SU-DHL-6 (cell line): ENCODE measurements at regions not wholly inside any gene's neighbourhood (a gene's known extent, or its start where the extent isn't known, plus 50 kb on each side); places are given as distances from the start of the nearest gene placed in this dataset.

Source experiments
- H2AFZ ChIP-seq: fragments of 200-600 bp; sonication (generic); 2 replicates; pipeline ENCODE4 v1.6.1; 2014; ENCODE audit warnings: low read depth, mild to moderate bottlenecking, moderate library complexity, mixed read lengths, antibody characterized with exemption, low read length; ENCODE audit not compliant: severe bottlenecking
- H3F3A ChIP-seq: fragments of 200-600 bp; shearing (Covaris generic); 2 replicates; pipeline ENCODE4 v1.6.0; 2016; ENCODE audit warnings: antibody characterized with exemption, mild to moderate bottlenecking; ENCODE audit not compliant: insufficient read depth
- H3K27ac ChIP-seq: fragments of 200-600 bp; sonication (generic); 2 replicates; pipeline ENCODE4 v1.5.1; 2016; ENCODE audit warnings: low read depth, mild to moderate bottlenecking, low read length, moderate library complexity, mixed read lengths
- H3K27me3 ChIP-seq: fragments of 200-600 bp; sonication (generic), shearing (Covaris generic); 2 replicates; pipeline ENCODE4 v1.6.0; 2014; ENCODE audit warnings: mild to moderate bottlenecking, low read length
- H3K36me3 ChIP-seq: fragments of 200-600 bp; sonication (generic); 2 replicates; pipeline ENCODE4 v1.6.1; 2014; ENCODE audit warnings: mild to moderate bottlenecking, low read length, mixed read lengths
- H3K4me2 ChIP-seq: fragments of 300-600, 200-600 bp; shearing (Covaris generic), sonication (generic); 2 replicates; pipeline ENCODE4 v1.6.0; 2014; ENCODE audit warnings: low read length, low read depth, mild to moderate bottlenecking; ENCODE audit not compliant: poor library complexity, severe bottlenecking
- H3K4me3 ChIP-seq: fragments of 200-600 bp; sonication (generic); 2 replicates; pipeline ENCODE4 v1.5.1; 2014; ENCODE audit warnings: antibody characterized with exemption, low read length, mild to moderate bottlenecking, mixed read lengths; ENCODE audit not compliant: insufficient read depth, poor library complexity, severe bottlenecking
- H3K79me2 ChIP-seq: fragments of 200-600 bp; sonication (generic); 2 replicates; pipeline ENCODE4 v1.6.1; 2014; ENCODE audit warnings: mild to moderate bottlenecking, low read length, moderate library complexity; ENCODE audit not compliant: insufficient read depth
- H3K9ac ChIP-seq: fragments of 200-600 bp; sonication (generic); 2 replicates; pipeline ENCODE4 v1.7.0; 2014; ENCODE audit warnings: mild to moderate bottlenecking, low read length
- H3K9me2 ChIP-seq: fragments of 200-600 bp; sonication (generic); replicated peaks from 2 replicates; pipeline ENCODE4 v1.6.1; 2014; ENCODE audit warnings: low read length; ENCODE audit not compliant: insufficient read depth
- H3K9me3 ChIP-seq: fragments of 200-600 bp; sonication (generic); 2 replicates; pipeline ENCODE4 v1.6.1; 2014; ENCODE audit warnings: low read length, mixed read lengths; ENCODE audit not compliant: insufficient read depth
- H4K20me1 ChIP-seq: fragments of 200-600 bp; sonication (generic); 2 replicates; pipeline ENCODE4 v1.6.1; 2014; ENCODE audit warnings: low read depth, mild to moderate bottlenecking, antibody characterized with exemption, low read length, moderate library complexity, mixed read lengths
- CTCF ChIP-seq: fragments of 200-600 bp; sonication (generic); IDR thresholded peaks from one replicate; pipeline ENCODE4 v1.5.1; 2017; ENCODE audit warnings: antibody characterized with exemption, mild to moderate bottlenecking, low read length, moderate library complexity; ENCODE audit not compliant: insufficient read depth, poor library complexity, severe bottlenecking
- EZH2phosphoT487 ChIP-seq: fragments of 200-600 bp; sonication (generic), shearing (Covaris generic); conservative IDR thresholded peaks from 2 replicates; pipeline ENCODE4 v1.6.1; 2018; ENCODE audit warnings: mild to moderate bottlenecking, antibody characterized with exemption, low read length, moderate library complexity, mixed read lengths

GRCh38 chr13:106306748-106307277, 228.6 kb downstream of the EFNB2 start:
- no peaks in the 10 kb centered on the region for H3K27me3 ChIP-seq
- no peaks in the 10 kb centered on the region for H3K36me3 ChIP-seq
- H3K9ac ChIP-seq = no peak overlapping the region
- H3K9me3 ChIP-seq = peaks cover 3% of the 10 kb centered on the region; the same call in 1 of the 2 replicates
- H3K9me2 ChIP-seq = no peaks in the 10 kb centered on the region
- H3K4me3 ChIP-seq = no peak overlapping the region
- no peak overlapping the region for H3K27ac ChIP-seq
- H4K20me1 ChIP-seq = no peaks in the 10 kb centered on the region
- TF ChIP-seq EZH2phosphoT487 = no peak
- TF ChIP-seq CTCF = no peak
- H3F3A ChIP-seq = no peaks in the 10 kb centered on the region
- H3K79me2 ChIP-seq = no peaks in the 10 kb centered on the region
- H2AFZ ChIP-seq = no peak overlapping the region
- no peak overlapping the region for H3K4me2 ChIP-seq

GRCh38 chr13:106302843-106303242, 232.6 kb downstream of the EFNB2 start:
- no peak overlapping the region for H3K4me2 ChIP-seq
- H3K79me2 ChIP-seq = no peaks in the 10 kb centered on the region
- TF ChIP-seq CTCF = no peak
- no peak for TF ChIP-seq EZH2phosphoT487
- no peaks in the 10 kb centered on the region for H3K36me3 ChIP-seq
- H3K9me2 ChIP-seq = no peaks in the 10 kb centered on the region
- H2AFZ ChIP-seq = no peak overlapping the region
- H3K27ac ChIP-seq = no peak overlapping the region
- H3K4me3 ChIP-seq = no peak overlapping the region
- H3K9ac ChIP-seq = no peak overlapping the region
- no peaks in the 10 kb centered on the region for H4K20me1 ChIP-seq
- no peaks in the 10 kb centered on the region for H3K27me3 ChIP-seq
- H3F3A ChIP-seq = no peaks in the 10 kb centered on the region
- H3K9me3 ChIP-seq = peaks cover 3% of the 10 kb centered on the region; the same call in 1 of the 2 replicates

GRCh38 chr13:106302011-106302410, 233.5 kb downstream of the EFNB2 start:
- Histone ChIP-seq H3K4me3 (no peak overlapping the region), H3K9me3 (peaks cover 3% of the 10 kb centered on the region; the same call in 1 of the 2 replicates), H2AFZ (no peak overlapping the region), H3K79me2 (no peaks in the 10 kb centered on the region), H3K9ac (no peak overlapping the region), H3K27ac (no peak overlapping the region), H3K36me3 (no peaks in the 10 kb centered on the region), H3K27me3 (no peaks in the 10 kb centered on the region), H3K4me2 (no peak overlapping the region), H3F3A (no peaks in the 10 kb centered on the region), H4K20me1 (no peaks in the 10 kb centered on the region), H3K9me2 (no peaks in the 10 kb centered on the region)
- TF ChIP-seq EZH2phosphoT487 = no peak
- no peak for TF ChIP-seq CTCF
